ENCODE measurements at regions not wholly inside any gene's neighbourhood (a gene's known extent, or its start where the extent isn't known, plus 50 kb on each side); places are given as distances from the start of the nearest gene placed in this dataset.
"Not testable (repeated sequence)": the region's sequence is repeated elsewhere in the genome, so short reads cannot be mapped to it uniquely, and the experiment has no call there.

GRCh38 chr1:95297906-95298305 is 63.9 kb downstream of the RWDD3 start:
- not testable (repeated sequence) for DNase-seq

DNA sequence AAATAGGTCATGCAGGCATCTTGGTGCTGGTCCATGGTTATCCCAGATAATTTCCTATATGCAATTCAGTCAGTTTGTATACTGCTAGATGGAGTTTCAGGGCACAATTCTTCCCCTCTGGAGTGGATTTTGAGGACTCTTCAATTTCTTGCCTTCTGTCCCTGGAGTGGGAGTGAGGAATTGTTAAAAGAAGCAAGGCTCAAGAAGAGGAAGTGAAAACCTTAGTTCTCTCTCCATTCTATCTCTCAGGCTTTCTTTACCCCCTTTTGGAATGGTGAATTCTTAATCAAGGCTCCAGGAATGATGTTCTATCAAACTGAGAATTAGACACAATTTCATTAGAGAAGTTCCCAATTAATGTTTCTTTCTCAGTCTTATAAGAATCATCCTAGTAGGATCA is 67.1 kb downstream of the RWDD3 start:
- no peak for DNase-seq

DNA sequence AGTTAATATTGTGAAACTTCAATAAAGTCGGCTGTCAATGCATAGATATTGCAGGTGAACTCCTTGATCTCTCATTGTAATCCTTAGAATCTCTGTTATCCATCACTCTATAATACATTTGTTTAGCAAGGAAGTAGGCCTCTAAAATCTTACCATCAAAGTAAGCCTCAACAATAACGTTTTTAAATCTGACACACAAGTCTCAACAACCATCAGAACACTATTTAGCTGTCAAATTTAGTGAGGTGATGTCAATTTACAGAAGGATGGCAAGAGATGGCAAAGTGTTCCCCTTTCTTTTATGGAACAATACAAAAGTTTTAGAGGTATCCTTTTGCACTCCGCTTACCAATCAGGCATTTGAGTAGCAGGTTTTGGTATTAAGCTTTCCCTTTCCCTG is 67.6 kb downstream of the RWDD3 start:
- DNase-seq: no peak

DNA sequence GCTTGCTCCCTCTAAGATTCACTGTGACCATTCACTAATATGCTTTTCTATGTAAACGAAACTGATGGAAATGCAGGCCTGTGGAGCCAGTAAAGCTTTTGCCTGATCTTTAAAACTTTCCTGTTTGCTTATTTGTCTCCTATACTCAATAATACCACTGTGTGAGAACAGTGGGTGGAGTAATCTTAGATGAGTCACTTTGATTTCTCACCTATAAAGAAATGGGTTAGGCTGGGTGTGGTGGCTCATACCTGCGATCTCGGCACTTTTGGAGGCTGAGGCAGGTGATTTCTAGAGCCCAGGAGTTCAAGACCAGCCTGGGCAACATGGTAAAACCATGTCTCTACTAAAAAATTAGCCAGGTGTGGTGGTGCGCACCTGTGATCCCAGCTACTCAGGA is 70.8 kb downstream of the RWDD3 start:
- DNase-seq: no peak

- peak; percentile 32 for DNase-seq
Observed at GRCh38 chr1:95308276-95309030, 74.4 kb downstream of the RWDD3 start.

DNA sequence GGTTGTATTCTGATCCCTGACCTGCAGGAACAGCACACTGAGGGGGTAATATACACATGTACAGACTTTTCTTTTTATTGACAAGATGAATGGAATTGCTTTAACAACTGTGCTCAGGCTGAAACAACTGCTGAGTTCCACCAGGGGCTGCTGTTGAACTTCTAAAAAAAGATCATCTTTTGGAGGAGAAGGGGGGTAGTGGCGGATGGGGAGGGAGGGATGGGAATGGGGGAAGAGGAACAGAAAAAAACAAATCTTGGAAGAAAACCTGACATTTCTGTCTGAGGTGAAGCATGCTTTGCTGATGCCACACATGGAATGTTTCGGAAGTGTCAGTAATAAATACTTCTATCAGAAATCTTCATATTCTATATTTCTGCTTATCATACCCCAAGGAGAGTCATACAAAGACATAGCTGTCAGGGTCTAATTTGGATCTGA is 75.0 kb downstream of the RWDD3 start:
- DNase-seq: peak; percentile 35

DNA sequence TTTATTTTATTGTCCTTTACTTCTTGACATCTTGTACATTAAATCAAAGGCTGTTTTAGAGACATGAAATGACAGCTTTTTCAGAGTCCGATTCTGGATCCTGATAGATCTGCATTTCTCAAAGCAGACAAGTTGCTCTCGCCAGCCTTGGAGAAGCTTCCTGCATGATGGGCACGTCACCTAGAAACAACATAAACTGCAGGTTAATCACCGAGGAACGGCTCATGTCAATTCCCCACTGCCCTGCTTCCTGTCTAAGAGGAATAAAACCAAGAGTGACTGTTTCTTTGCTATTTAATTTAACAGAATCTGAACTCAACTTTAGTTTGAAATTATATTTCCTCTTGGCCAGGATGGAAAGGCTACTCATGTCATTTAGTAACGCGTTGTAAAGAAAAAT is 77.0 kb downstream of the RWDD3 start:
- DNase-seq: no peak

DNA sequence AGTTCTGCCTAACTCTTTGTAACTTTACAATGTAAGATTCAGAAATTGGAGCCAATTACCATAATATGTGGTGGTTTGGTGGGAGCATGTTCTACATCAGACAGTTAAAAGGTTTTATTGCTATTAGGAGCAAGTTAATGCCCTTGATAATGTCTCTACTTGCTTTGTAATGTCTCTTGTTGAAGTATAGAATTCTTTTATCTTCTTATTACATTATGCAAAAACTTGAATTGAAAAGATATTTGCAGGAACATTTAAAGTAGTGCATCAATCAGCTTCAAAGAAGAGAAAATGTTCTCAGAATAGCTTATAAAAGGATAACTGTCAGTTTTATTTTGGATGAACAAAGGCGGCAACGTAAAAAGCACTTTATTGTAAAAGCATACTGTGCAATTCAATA is 77.8 kb downstream of the RWDD3 start:
- DNase-seq: no peak

- DNase-seq: no peak
Observed at GRCh38 chr1:95312181-95312580, 78.2 kb downstream of the RWDD3 start.

- no peak for DNase-seq
Observed at GRCh38 chr1:95313527-95313926, 79.5 kb downstream of the RWDD3 start.

- DNase-seq: no peak
Observed at GRCh38 chr1:95321531-95321930, 87.5 kb downstream of the RWDD3 start.

DNA sequence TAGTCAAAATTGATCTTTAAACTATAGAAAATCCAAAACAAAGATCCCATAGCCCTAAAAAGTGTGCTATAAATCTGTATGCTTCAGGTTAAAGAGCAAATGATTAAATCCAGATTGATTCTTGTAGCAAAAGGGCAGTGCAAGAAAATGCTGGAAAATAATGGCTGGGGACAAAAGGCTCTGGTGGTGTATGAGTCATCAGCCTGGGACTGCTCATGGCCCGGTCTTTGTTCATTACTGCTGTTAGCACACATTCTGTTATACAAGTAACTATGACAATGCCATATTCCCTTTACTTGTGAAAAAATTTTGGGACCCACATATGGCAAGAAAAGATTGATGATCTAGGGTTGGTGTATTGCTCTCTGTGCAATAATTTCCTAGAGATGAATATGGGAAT is 89.1 kb downstream of the RWDD3 start:
- DNase-seq: no peak

DNA sequence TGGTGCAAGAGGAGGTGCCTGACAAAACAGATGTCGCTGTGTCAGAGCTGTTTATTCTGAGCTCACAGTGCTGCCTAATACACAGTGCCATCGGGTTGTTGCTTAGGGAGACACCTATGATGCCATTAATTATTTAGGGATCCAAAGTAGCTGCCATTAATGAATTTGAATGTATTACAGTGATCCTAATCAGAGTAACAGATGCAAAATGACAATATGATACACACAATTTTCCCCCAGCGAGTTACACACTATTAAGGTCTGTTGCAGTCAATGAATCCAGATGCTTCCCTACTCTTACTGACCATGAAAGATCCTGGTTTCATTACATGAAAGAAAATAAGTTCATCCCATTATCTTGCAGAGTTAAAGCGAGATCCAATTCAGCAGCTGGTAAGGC is 91.3 kb downstream of the RWDD3 start:
- DNase-seq: no peak

DNA sequence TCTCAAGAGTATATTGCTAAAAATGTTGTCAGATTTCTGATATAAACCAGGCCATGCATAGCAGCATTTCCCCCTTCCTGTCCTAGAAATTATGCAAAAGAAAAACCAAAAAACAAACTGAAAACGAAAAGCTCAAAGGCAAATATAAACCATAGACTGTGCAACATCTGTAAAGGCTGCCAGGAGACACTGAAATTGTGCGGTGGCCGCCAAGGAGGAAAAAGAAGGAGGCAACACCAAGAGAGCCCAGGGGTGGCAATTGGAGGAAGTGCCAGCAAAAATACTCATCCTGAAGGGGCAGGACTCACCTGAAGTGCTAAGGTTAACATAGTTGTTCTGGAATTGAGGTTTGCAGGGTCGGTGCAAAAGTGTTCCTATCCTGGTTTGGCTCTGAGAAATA is 92.0 kb downstream of the RWDD3 start:
- no peak for DNase-seq

- no peak for DNase-seq
Observed at GRCh38 chr1:95332754-95333153, 98.7 kb downstream of the RWDD3 start.

GRCh38 chr1:95339377-95339776 is 105.4 kb downstream of the RWDD3 start:
- no peak for DNase-seq

DNA sequence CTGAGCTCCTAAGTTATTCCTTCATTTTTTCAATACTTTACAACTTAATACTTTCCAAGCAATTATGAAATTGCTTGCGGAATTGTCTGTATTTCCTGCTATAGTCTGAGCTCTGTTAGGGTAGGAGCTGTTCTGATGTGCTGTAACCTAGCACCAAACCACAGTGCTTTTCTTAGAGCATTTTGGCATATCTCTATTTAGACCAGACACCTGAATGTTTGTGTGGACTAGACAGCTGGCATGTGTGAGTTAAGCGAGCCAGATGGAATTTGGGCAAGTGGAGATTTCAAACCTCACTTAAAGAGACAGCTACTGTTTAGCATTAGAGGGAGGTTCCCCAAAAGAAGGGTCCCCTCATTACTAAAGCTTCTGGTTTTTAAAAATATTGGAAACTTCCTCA is 106.1 kb downstream of the RWDD3 start:
- no peak for DNase-seq

GRCh38 chr1:95352767-95353166 is 118.8 kb downstream of the RWDD3 start:
- DNase-seq: no peak

DNA sequence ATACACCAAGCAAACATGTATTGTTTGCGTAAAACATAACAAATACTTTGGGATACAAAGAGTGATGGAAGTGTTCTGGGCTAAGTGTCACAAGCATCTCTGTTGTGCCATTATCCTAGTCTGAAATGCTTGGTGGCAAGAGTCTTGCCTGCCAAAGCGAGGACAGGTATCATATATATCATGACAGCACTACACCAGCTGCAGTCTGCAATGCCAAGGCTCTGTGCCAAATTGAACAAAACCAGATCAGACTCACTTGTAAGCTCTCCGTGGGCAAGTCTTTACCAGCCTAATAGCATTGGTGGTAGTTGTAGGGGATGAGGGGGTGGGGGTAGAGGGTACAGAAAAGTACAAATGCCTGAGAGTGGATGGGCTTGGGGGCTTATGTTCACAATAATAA is 119.2 kb downstream of the RWDD3 start:
- no peak for DNase-seq

GRCh38 chr1:95364546-95364945 is 130.5 kb downstream of the RWDD3 start:
- DNase-seq: no peak

DNA sequence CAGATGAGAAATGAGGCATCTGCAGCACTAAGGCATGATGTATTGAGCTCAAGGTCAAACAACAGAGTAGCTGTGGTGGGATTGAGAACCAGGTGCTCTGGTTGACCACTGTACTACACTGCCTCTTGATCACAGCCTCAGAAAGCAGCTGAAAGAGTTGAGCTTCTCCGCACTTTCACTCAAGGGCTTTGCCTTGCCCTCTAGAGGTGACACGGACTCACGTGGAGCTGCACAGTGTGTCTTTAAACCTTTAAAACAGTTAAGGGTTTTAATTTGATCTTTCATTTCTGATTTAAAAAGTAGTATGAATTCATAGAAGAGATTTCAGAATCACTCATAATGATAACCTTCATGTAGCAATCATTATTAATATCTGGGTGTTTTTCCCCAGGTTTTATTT is 132.5 kb downstream of the RWDD3 start:
- no peak for DNase-seq

- DNase-seq: no peak
Observed at GRCh38 chr1:95368178-95368577, 134.2 kb downstream of the RWDD3 start.

DNA sequence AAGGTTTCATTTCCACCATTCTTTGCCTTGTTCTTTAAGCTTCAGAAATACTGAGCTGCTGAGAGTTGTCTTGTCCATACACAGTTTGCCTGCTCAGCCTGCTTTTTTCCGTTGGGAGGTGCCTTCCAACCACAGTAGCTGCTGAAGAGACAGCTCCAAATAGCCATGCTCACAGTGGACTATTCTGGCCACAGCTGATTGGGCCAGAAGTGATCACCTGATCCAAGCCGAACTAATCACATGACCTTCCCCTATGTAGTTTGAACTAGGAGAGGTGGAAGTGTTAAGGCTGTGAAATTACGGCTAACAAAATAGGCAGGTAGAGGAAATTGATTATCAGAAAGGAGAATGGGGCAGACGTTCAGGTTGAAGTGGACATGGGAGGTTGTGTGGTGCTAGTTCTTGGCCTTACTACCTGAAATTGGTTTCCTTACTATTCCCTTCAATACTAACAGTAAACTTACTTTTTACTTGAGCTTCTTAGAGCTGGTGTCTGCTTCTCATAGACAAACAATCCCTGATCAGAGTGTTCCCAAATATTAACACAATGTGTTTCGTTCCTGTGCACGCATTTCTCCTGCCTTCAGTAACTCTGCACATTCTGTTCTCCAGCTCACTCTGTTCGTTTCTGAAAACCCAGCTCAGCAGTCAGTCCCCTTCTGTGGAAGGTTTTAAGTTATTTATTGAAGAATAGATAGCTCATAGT is 136.1 kb downstream of the RWDD3 start:
- no peak for DNase-seq

DNA sequence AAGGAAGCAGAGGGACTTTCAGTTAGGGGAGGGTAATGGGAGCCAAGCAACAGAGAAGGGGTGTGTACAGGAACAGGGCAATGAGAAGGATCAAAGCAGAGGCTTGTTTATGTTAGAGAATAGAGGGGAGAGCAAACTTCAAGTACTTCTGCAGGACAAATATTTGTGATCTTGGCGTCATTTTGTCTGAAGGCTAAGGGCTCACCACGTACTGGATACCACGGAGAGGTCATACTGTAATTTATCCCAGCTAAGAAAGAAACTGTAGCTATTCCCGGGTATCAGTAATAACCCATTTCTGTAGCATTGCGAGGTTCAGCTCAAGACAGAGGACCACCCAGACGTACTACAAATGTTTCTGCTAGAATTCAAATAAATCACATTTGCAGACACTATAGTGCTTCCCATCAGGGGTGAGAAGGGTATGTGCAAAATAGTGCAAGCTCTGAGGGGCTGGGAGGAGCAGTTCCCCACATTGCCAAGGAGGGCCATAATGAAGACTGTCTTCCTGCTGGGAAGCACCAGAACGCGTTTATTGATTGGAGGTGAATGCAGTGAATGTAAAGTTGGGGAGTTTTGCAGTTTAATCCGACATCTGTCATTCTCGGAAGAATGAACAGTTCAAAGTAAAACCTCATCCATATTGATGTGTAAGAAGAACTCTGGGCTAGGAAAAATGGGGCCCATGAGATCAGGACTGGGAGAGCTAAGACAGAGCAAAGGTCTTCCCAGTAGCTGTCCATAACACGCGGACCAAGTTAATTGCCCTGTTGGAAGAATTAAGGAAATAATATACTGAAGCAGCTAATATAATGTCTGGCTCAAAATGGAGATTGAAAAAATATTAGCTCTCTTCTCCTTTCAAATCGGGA is 136.9 kb downstream of the RWDD3 start:
- DNase-seq: no peak
